Left renal pelvis (tissue), 4 donors: ENCODE measurements at regions not wholly inside any gene's neighbourhood (a gene's known extent, or its start where the extent isn't known, plus 50 kb on each side); places are given as distances from the start of the nearest gene placed in this dataset.
"Not testable (repeated sequence)": the region's sequence is repeated elsewhere in the genome, so short reads cannot be mapped to it uniquely, and the experiment has no call there.

Source experiments
- DNase-seq, 4 donors: peaks; one replicate each; pipeline ENCODE4 v3.0.0-alpha.2; 2013; ENCODE audit warnings: low read depth in 4 of 4, low spot score in 3 of 4

DNA sequence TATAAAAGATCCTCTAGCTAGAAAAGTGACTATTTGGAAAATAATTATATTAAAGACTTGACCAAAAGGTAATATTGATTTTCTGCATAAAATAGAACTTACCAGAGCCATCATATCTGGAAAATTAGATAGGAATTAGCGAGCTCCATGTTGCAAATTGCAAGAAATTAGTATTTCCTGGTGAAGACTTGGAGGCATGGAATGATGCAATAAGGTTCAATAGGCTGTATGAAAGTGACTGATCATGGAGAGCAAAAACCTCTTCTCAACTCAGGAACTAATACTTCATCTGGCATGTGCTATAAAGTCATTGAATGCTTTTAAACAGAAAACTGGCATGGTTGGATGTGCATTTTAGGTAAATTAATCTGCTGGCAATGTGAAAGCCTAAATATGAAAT is 66.3 kb upstream of the UFM1 start:
- no peak for DNase-seq

DNA sequence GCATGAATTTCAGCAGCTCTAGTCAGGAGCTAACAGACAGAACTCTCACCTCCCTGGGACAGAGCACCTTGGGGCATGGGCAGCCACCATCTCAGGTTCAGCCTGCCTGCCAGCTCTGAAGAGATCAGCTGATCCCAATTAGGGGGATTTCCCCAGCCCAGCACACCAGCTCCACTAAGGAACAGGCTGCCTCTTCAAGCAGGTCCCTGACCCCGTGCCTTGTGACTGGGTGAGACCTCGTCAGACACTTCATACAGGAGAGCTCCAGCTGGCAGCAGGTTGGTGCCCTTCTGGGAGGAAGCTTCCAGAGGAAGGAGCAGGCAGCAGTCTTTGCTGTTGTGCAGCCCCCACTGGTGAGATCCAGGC is 84.5 kb upstream of the UFM1 start:
- no peak for DNase-seq

DNA sequence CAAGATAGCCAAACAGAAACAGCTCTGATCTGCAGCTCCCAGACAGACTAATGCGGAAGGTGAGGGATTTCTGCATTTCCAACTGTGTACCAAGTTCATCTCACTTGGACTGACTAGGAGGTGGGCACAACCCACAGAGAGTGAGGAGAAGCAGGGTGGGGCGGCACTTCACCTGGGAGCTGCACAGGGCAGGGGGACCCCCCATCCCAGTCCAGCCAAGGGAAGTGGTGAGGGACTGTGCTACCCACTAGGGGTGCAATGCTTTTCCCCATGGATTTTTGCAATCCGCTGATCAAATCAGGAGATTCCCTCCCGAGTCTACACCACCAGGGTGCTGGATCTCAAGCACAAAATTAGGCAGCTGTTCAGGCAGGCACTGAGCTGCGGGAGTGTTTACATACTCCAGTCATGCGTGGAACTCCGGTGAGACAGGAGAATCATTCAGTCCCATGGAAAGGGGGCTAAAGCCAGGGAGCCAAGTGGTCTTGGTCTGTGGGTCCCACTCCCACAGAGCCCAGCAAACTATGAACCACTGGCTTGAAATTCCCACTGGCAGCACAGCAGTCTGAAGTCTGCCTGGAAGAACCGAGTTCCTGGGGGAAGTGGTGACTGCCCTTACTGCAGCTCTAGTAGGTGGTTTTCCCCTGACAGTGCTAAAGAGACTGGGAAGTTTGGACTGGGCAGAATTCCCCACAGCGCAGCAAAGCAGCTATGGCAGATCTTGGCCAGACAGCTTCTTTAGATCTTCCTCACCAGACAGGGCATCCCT is 85.1 kb upstream of the UFM1 start:
- DNase-seq, result no peak

DNA sequence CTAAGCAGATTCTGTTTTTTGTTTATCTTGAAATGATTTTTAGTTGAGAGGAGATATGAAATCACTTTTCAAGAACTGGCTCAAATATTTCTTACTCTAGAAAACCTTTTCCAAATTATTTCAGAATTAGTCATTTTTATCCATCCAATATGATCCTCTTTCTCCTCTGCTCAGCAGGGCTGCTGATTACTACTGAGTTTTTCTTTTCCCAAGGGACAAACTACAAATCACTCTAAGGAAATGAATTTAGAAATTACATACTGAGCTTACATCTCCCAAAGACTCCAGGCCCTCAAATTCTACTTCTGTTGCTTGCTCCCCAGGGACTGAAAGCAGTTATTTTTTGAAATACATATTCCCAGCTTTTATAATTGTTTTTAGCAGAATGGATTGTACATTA is 87.4 kb upstream of the UFM1 start:
- no peak for DNase-seq

DNA sequence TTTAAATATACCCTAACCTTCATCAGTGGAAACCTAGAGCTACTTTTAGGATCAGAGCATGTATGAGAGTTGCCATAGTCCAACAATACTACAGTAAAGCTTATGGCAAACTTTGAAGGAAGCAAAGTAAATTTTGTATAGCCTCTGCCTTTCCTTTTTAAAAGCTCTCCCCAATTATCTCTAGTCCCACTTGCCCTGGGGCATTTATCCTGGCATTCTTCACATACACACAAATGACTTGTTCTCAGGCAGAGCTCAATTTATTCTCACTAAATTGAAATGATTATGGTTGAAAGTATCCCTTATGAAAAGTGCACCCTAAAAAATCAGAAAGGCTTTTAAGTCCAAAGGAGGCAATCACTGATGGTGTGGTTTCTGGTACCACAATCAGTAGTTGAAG is 94.1 kb upstream of the UFM1 start:
- DNase-seq, result no peak

GRCh38 chr13:38239874-38240273 is 109.8 kb upstream of the UFM1 start:
- DNase-seq, result no peak

DNA sequence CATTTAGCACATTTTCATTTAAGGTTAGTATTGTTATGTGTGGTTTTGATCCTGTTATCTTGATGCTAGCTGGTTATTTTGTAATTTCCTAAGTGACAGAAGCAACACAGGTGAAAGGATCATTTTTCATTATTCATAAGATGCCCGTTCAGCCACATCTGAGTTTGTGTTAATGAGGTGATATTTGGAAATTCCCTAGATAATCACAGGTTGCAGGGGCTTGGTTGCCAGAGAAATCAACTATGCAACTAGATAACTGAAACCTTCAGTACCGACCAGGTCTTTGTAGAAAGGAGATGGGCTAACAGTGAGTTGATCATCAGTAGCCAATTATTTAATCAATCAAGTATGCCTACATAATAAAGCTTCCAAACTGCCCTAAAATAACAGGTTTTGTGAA is 121.3 kb upstream of the UFM1 start:
- DNase-seq, result no peak

GRCh38 chr13:38226496-38226895 is 123.2 kb upstream of the UFM1 start:
- no peak for DNase-seq

GRCh38 chr13:38223089-38223488 is 126.6 kb upstream of the UFM1 start:
- peak in 3 of 4 donors; percentile 3 to 16 (median 6) for DNase-seq

GRCh38 chr13:38221120-38221519 is 128.5 kb upstream of the UFM1 start:
- not testable (repeated sequence) for DNase-seq

DNA sequence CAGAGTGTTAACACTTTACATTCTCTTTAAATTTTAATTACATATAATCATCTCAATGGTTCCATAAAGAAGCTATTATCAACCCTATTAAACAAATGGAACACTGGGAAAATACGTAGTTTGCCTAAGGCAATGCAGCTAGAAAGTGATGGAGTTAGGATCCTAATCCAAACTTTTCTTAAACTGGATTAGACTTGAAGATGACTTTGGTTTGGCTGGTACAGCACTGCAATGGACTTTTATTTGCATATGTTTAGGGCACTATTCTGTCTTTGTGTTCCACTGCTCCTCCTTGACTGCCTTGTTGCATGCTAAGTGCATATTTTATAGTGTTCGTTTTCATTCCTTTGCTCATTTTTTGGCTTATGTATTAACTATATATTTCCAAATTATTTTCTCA is 133.5 kb upstream of the UFM1 start:
- no peak for DNase-seq

- DNase-seq, result no peak
Measured at GRCh38 chr13:38213314-38213713, 136.3 kb upstream of the UFM1 start.

DNA sequence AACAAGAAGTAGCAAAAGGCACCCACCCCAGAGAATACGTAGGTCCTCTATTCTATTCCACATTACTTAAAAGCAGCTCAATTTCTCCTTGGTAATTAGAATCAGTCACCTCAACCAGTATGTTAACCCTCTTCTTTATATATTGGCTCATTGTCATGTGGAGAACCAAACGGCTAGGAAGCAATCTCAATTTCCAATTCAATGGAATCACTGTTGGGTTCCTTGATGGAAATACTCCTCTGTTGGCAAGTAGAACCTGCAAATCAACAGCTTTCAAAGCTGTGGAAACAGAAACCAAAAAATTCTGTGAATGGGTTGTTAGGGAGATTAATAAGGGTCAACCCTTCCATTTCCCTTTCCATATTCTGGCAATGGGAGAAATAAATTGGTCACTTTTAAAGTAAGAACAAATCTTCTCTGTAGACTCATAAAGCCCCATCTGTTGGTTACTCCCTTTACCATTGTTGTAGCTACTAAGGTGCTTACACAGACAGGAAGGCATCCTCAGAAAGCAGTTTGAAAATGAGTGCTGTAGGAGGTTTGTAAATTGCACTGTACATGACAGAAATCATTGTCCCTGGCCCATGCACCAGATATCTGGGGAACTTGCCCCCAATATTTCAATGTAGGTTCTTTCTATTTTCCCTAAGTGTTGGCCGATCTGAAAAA is 138.6 kb upstream of the UFM1 start:
- DNase-seq, result no peak

DNA sequence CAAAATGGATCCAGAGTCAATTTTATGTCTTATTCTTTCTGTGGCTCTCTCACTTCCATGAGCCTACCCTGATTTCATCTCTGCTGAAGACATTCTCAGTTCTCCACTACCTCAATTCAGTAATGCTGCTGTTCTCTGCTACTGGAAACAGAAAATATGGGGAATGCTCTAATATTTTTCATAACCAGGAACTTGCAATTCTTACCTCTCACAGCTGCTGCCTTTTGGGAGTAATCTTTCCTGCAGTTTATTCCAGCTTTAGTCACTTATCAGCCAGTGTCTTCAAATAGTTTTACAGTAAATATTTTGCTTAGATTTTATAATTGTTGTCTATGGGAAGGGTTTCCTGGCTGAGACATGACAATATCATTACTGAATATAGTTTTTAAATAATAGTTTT is 145.1 kb upstream of the UFM1 start:
- no peak for DNase-seq

- DNase-seq, result no peak
Measured at GRCh38 chr13:38202740-38203139, 146.9 kb upstream of the UFM1 start.

GRCh38 chr13:38191016-38191415 is 158.6 kb upstream of the UFM1 start:
- no peak for DNase-seq

- DNase-seq, result no peak
Measured at GRCh38 chr13:38180670-38181069, 169.0 kb upstream of the UFM1 start.

DNA sequence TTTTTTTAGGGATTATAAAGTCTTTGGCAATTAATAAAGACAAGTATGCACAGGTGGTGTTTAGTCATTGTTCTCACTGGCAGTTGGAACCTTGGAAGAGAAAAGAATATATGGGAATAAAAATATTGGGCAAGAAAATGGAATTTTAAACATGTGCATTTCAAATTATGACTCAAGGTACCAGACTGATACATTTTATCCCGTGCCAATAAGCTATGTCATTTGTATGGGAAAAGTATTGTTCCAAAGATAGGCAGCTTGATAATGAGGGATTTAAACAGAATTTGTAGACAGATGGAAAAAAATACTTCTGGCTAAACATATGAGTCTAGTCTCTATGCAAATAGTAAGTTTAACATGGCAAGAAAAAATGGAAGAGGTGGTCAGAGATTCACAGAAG is 169.5 kb upstream of the UFM1 start:
- DNase-seq, result no peak

GRCh38 chr13:38176664-38177063 is 173.0 kb upstream of the UFM1 start:
- DNase-seq, result no peak

DNA sequence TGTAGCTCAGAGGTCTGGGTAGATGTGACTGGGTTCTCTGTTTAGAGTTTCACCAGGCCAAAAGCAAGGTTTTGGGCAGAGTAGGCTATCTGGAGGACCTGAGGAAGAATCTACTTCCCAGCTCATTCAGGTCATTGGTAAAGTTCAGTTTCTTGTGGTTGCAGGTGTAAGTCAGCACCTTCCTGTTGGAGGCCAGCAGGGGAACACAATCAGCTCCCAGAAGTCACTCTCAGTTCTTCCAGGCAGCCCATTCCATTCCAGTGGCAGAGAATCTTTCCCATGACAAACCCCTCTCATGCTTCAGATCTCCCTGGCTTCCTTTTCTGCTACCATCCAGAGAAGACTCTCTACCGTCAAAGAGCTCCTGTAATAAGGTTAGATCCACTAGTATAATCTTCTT is 176.2 kb upstream of the UFM1 start:
- no peak for DNase-seq

DNA sequence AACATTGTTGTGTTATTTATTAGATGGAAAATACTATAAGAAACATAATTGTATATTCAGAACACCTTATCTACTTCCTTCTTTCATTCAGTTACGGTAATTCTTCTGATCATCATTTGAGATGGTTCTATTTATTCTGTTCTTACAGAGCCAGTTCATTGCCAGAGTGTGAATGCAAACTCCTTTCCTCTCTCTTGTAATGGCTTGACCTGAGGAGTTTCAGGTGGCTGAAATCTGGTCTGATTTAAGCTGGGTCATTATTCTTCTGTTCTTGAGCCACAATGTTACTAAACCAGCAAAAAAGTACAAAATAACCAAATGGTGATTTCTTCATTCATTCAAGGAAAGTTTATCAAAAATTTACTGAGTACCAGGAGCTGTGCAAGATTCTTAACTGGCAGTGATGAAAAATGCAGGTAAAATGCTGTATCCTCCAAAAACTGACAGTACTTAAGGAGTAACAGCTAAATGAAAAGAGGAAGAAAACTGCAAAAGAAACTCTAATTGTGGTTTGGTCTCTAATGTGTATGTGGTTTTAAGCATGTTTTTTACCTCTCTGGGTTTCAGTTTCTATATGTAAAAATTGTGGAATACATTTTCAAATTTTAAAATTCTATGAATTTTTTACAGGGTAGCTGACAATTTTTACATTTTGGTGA is 182.4 kb upstream of the UFM1 start:
- DNase-seq, result no peak

DNA sequence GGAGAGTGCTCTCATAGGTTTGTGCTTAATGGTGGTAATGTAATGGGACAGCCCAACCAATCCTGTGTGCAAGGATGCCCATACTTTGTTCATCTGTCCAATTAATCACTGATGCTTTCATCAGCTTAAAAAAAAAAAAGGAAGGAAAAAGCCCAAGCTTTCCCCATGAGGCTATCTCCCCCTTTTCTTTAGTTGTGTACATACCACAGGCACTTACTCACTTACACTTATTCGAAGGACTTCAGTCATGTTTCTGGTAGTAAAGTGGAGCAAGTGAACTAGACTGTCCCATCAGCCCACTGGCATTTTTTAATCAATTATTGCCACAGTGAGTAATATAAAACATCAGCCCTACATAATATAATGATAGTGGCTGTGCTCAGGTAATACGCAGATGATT is 183.5 kb upstream of the UFM1 start:
- DNase-seq, result no peak
